ENCODE measurements at regions not wholly inside any gene's neighbourhood (a gene's known extent, or its start where the extent isn't known, plus 50 kb on each side); places are given as distances from the start of the nearest gene placed in this dataset.

GRCh38 chr5:156019130-156019529 lies 307.8 kb upstream of the SGCD start:
- POLR2A ChIA-PET, result no interaction called here

More at GRCh38 chr5:156019130-156019529, 307.8 kb upstream of the SGCD start:
- WGBS (ENCODE audit: insufficient coverage, low coverage, missing lambda C conversion rate), result 0% methylated on average over 2 of the region's 2 CpGs
- H4K20me1 ChIP-seq (replicated peaks; ENCODE audit: control insufficient read depth, insufficient read depth, low read length), result no peaks in the 10 kb centered on the region
- H3K79me2 ChIP-seq (ENCODE audit: control insufficient read depth, insufficient read depth, low read length), result no peaks in the 10 kb centered on the region
- in situ Hi-C loops (cut with MboI), result no loop called here
- H3K4me2 ChIP-seq (ENCODE audit: insufficient read depth, low read length), result no peak overlapping the region
- H2AFZ ChIP-seq (ENCODE audit: low read depth, low read length), result no peak overlapping the region
- no peaks in the 10 kb centered on the region for H3K9me3 ChIP-seq (replicated peaks; ENCODE audit: control insufficient read depth, insufficient read depth, low read depth, low read length)
- DNase-seq (ENCODE audit: extremely low read depth in 1 of 4, low spot score in 3 of 4), result no peak
- no peaks in the 10 kb centered on the region for H3K4me1 ChIP-seq (replicated peaks in 1 of 2; ENCODE audit: control insufficient read depth in 2 of 2, insufficient read depth in 2 of 2, low read length in 2 of 2)
- BruUV-seq (replicated peaks), result no TSS peak
- no peaks in the 10 kb centered on the region for H3K9me1 ChIP-seq (ENCODE audit: control insufficient read depth, insufficient read depth, low read length)
- H3K27me3 ChIP-seq (ENCODE audit: control insufficient read depth in 2 of 2, insufficient read depth in 2 of 2, low read length in 2 of 2), result no peaks in the 10 kb centered on the region
- TF ChIP-seq ZNF253 (CRISPR knock-in tag; conservative IDR thresholded peaks at IDR 0.05) (no peak), PRPF4 (IDR thresholded peaks at IDR 0.05; ENCODE audit: insufficient read depth, low read depth, low read length, poor library complexity, severe bottlenecking) (no peak), NR0B1 (IDR thresholded peaks at IDR 0.05; ENCODE audit: partially characterized antibody) (no peak), POLR2AphosphoS2 (IDR thresholded peaks at IDR 0.05; ENCODE audit: low read length) (no peak), CEBPZ (IDR thresholded peaks at IDR 0.05; ENCODE audit: borderline replicate concordance, low read depth, low read length) (no peak)
- TF ChIP-seq, protein P1, sequence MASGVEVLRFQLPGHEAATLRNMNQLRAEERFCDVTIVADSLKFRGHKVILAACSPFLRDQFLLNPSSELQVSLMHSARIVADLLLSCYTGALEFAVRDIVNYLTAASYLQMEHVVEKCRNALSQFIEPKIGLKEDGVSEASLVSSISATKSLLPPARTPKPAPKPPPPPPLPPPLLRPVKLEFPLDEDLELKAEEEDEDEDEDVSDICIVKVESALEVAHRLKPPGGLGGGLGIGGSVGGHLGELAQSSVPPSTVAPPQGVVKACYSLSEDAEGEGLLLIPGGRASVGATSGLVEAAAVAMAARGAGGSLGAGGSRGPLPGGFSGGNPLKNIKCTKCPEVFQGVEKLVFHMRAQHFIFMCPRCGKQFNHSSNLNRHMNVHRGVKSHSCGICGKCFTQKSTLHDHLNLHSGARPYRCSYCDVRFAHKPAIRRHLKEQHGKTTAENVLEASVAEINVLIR (CRISPR knock-in tag; IDR thresholded peaks at IDR 0.05), result no peak
- no peak overlapping the region for H3K9ac ChIP-seq (ENCODE audit: insufficient read depth in 1 of 2, low read depth in 2 of 2, low read length in 2 of 2)
- ATAC-seq, result no peak
- CTCF ChIA-PET (ENCODE audit: low intra/inter-chr PET ratio), result no interaction called here
- no peak for FAIRE-seq
- H3K27ac ChIP-seq (ENCODE audit: extremely low read depth, low read depth, low read length), result no peak overlapping the region
- no peak overlapping the region for H3K4me3 ChIP-seq
- intact Hi-C loops (cut with micrococcal nuclease), result no loop called here
- no peaks in the 10 kb centered on the region for H3K36me3 ChIP-seq (ENCODE audit: control insufficient read depth, insufficient read depth, low read length)
